ENCODE measurements at regions not wholly inside any gene's neighbourhood (a gene's known extent, or its start where the extent isn't known, plus 50 kb on each side); places are given as distances from the start of the nearest gene placed in this dataset.

DNA sequence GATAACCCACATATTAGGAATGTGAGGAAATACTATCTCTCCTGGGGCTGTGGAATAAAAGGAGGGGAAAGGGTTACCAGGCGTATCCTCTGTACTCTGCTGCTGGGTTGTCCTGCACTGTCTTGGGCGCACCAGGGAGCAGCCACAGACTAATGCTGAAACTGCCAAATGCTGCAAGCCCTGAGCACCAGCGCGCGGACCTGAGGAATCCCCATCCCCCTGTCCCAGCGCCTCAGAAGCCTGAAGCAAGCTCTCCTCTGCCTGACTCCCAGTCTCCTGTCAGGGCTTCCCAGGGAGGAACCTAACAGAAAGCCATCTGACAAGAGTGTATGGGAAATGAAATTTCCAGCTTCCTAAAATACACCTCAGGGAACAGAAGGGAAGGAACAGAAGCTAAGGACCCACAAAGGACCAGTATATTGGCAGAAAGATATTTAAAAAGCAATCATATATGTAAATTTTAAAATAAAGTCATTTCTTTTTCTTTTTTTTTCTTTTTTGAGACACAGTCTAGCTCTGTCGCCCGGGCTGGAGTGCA lies 158.3 kb upstream of the C2CD4B start:
- ChIA-PET CTCF (no interaction called here), POLR2A (no interaction called here)
- 73% methylated on average over 8 of the region's 8 CpGs for WGBS (ENCODE audit: insufficient coverage)
- H3K9ac ChIP-seq (ENCODE audit: low read length) = no peak overlapping the region
- peaks cover 0 to 2% (median 0%) of the 10 kb centered on the region in 4 experiments for H3K27me3 ChIP-seq (replicated peaks in 1 of 4; ENCODE audit: control extremely low read depth in 1 of 4, control insufficient read depth in 3 of 4, insufficient read depth in 4 of 4, low read length in 3 of 4)
- Mint-ChIP-seq H3K4me3 (no peak overlapping the region), H3K27ac (no peak overlapping the region), H3K27me3 (peaks cover 8% of the 10 kb centered on the region), H3K4me1 (no peaks in the 10 kb centered on the region), H3K9me3 (ENCODE audit: insufficient read depth) (no peaks in the 10 kb centered on the region)
- H3K36me3 ChIP-seq (replicated peaks in 1 of 2; ENCODE audit: control extremely low read depth in 1 of 2, control insufficient read depth in 1 of 2, extremely low read depth in 1 of 2, insufficient read depth in 2 of 2, low read length in 1 of 2) = no peaks in the 10 kb centered on the region
- no peaks in the 10 kb centered on the region for H3K9me3 ChIP-seq (ENCODE audit: control extremely low read depth in 1 of 3, control insufficient read depth in 2 of 3, insufficient read depth in 1 of 3, low read length in 2 of 3)
- DNase-seq = no peak
- H3K27ac ChIP-seq (ENCODE audit: low read length in 2 of 2) = no peak overlapping the region
- ATAC-seq (ENCODE audit: low read depth) = no peak
- intact Hi-C loops (cut with micrococcal nuclease) = no loop called here
- no peak for TF ChIP-seq CTCF (IDR thresholded peaks at IDR 0.05)
- TF ChIP-seq EZH2 (IDR thresholded peaks at IDR 0.05; ENCODE audit: borderline replicate concordance, insufficient read depth, low read depth, low read length, poor library complexity, severe bottlenecking) = no peak
- H3K79me2 ChIP-seq (ENCODE audit: control insufficient read depth, insufficient read depth, low read length) = no peaks in the 10 kb centered on the region
- no peak overlapping the region for H3K4me2 ChIP-seq (replicated peaks; ENCODE audit: low read depth, low read length, poor library complexity, severe bottlenecking)
- H4K20me1 ChIP-seq (ENCODE audit: control insufficient read depth, insufficient read depth, low read length, poor library complexity, severe bottlenecking) = no peaks in the 10 kb centered on the region
- no peak overlapping the region for H2AFZ ChIP-seq (ENCODE audit: insufficient read depth, low read depth, low read length, poor library complexity, severe bottlenecking)
- H3K4me3 ChIP-seq (ENCODE audit: control extremely low read depth in 1 of 5, extremely low read depth in 1 of 5, insufficient read depth in 1 of 5, low read depth in 2 of 5, low read length in 4 of 5) = no peak overlapping the region
- no peaks in the 10 kb centered on the region for H3K4me1 ChIP-seq (ENCODE audit: control insufficient read depth in 2 of 2, insufficient read depth in 2 of 2, low read length in 2 of 2)

DNA sequence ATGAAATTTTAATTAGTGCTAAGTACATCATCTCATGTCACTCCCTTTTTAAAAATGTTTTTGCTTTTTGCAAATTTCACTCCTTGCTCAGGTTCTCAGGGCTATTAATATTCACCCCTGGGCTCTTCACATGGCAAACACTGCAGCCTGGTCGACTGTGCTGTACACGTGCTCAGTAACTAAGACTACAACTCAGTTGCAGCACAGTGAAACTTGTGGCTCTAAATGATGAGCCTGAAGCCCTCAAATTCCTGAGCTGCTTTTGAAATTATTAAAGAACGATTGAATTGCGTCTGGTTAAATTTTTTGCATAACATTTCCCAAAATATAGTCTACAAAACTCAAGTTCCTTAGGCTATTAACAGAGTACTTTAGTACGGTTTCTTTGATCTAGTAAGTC lies 159.3 kb upstream of the C2CD4B start:
- Mint-ChIP-seq H3K4me1 (no peaks in the 10 kb centered on the region), H3K4me3 (no peak overlapping the region), H3K9me3 (ENCODE audit: insufficient read depth) (no peaks in the 10 kb centered on the region), H3K27ac (no peak overlapping the region), H3K27me3 (peaks cover 4% of the 10 kb centered on the region)
- Histone ChIP-seq H3K4me3 (ENCODE audit: control extremely low read depth in 1 of 5, extremely low read depth in 1 of 5, insufficient read depth in 1 of 5, low read depth in 2 of 5, low read length in 4 of 5) (no peak overlapping the region), H3K36me3 (replicated peaks in 1 of 2; ENCODE audit: control extremely low read depth in 1 of 2, control insufficient read depth in 1 of 2, extremely low read depth in 1 of 2, insufficient read depth in 2 of 2, low read length in 1 of 2) (no peaks in the 10 kb centered on the region), H3K4me2 (replicated peaks; ENCODE audit: low read depth, low read length, poor library complexity, severe bottlenecking) (no peak overlapping the region), H3K27me3 (replicated peaks in 1 of 4; ENCODE audit: control extremely low read depth in 1 of 4, control insufficient read depth in 3 of 4, insufficient read depth in 4 of 4, low read length in 3 of 4) (peaks cover 0 to 2% (median 0%) of the 10 kb centered on the region in 4 experiments), H3K9me3 (ENCODE audit: control extremely low read depth in 1 of 3, control insufficient read depth in 2 of 3, insufficient read depth in 1 of 3, low read length in 2 of 3) (no peaks in the 10 kb centered on the region), H4K20me1 (ENCODE audit: control insufficient read depth, insufficient read depth, low read length, poor library complexity, severe bottlenecking) (no peaks in the 10 kb centered on the region), H3K9ac (ENCODE audit: low read length) (no peak overlapping the region), H2AFZ (ENCODE audit: insufficient read depth, low read depth, low read length, poor library complexity, severe bottlenecking) (no peak overlapping the region), H3K79me2 (ENCODE audit: control insufficient read depth, insufficient read depth, low read length) (no peaks in the 10 kb centered on the region), H3K4me1 (ENCODE audit: control insufficient read depth in 2 of 2, insufficient read depth in 2 of 2, low read length in 2 of 2) (no peaks in the 10 kb centered on the region), H3K27ac (ENCODE audit: low read length in 2 of 2) (no peak overlapping the region)
- 70% methylated on average over 2 of the region's 5 CpGs for WGBS (ENCODE audit: insufficient coverage)
- no peak for DNase-seq
- POLR2A ChIA-PET = no interaction called here
- intact Hi-C loops (cut with micrococcal nuclease) = no loop called here
- CTCF ChIA-PET = no interaction called here
- TF ChIP-seq CTCF (IDR thresholded peaks at IDR 0.05) (no peak), EZH2 (IDR thresholded peaks at IDR 0.05; ENCODE audit: borderline replicate concordance, insufficient read depth, low read depth, low read length, poor library complexity, severe bottlenecking) (no peak)
- ATAC-seq (ENCODE audit: low read depth) = no peak

All from B cell (primary cell).